DMS114 treated with DMSO at 0.1 percent for 48 hours (cell line): ENCODE measurements at regions not wholly inside any gene's neighbourhood (a gene's known extent, or its start where the extent isn't known, plus 50 kb on each side); places are given as distances from the start of the nearest gene placed in this dataset.

ENCODE experiments used
- DNase-seq: peaks from one replicate; lab custom pipeline; 2025; ENCODE audit not compliant: unreplicated experiment; lab: John Stamatoyannopoulos, UW

DNA sequence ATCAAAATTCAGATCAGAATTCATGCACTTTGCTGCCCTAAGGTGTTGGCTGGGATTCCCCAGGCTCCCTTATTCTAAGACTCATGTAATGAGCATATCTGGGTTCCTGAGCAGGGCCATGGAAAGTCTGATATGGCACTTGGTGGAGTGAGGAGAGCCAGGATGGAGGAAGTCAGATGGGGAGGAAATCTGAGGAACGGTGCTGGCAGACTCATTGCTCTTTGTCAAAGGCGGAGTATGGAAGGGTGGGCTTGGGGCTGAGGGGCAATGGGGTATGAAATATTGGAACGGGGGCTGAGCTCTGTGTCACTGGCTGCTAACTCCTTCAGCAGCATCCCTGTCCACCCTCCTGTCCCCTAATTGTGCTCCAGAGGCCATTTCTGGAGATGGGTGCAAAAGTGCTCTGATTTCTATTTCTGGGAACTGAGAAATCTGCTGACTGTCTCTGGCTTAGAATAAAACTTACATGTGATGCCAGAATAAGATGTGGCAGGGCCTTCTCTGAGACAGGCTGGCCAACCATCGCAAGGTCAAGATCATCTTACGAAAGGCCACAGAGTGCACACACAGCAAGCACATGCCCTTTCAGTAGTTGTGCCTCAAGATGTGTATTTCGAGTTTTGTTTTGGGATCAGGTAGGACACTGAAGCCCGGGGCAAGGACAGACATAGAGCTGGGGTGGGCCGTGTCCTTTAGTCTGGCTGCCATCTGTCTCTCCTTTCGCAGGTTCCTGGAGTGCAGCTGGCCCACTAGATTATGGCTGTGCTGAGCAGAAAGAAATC is 480.0 kb upstream of the HS6ST1 start:
- no peak for DNase-seq

DNA sequence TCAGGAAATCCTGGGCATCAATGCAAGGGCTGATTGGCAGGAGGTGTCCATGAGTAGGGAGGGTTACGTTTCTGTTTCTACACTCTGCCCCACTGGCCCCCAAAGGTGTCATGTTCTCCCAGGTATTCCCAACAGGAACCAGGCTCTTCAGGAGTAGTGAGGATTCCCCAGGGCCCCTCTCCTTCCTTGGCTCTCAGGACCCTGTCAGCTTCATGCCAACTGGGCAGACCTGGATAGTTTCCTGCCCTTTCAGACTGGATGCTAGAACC is 480.6 kb upstream of the HS6ST1 start:
- DNase-seq: no peak

DNA sequence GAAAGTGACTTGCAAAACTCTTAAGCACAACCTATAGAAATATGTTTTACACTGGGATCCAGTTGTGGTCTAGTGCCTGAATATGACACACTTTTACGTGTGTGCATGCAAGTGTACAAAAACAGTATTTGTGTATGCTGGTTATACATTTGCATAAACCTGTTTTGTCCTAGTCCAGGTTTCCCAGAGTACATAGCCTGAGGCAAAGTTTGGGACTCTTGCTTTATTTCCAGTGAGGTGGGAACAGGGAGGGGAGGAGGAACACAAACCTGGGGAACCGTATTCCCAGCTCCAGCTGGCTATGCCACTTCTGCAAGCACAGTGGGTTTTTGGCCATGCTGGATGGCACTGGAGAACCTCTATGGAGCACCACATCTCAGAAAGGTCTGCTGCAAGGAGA is 481.1 kb upstream of the HS6ST1 start:
- DNase-seq: no peak

DNA sequence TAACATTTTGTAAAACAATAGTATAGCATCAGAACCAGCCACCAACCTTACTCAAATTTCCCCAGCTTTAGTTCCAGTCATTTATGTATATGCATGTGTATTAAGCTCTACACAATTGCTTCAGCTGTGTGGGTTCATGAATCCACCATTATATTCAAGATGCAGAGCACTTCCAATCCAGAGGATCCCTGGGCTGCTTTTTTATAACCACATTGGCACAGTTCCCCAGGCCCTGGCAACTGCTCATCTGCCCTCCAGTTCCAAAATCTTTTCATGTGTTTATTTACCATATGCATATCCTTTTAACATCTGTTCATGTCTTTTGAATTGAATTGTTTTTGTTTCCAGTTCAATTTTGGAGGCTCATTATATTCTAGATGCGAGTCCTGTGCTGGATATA is 482.9 kb upstream of the HS6ST1 start:
- no peak for DNase-seq

DNA sequence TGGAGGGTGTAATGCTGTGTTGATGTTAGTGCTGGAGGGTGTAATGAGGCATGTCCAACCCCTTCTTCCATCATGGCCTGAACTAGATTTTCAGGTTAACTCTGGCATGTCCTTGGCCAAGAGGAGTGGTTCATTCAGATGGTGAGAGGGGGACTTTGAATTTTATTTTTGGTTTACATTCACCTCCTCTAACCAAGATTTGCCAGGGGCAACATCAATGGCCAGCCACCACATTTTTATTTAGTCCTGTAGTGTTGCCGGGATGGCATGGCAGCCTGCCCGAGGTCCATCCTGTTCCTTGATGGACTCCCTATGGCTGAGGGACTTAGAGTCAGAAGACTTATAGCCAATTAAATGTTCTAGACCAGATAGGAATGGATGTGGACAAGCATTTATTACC is 484.6 kb upstream of the HS6ST1 start:
- DNase-seq: no peak

DNA sequence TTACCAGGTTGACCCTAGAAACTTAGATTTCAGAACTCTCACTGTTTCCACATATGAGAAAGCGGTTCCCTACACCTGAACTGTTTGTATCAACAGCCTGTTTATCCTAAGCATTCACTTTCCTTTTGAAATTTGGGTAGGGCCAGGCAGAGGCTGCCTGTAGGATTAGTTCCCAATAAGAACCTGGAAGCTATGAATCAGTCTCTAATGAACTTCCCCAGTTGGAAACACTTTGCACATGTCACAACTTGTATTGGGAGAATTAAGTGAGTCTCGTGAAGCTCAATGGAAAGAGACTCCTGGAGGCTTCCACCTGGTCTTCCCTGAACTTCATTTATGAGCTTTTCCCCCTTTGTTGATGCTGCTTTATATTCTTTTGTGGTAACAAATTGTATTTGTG is 486.6 kb upstream of the HS6ST1 start:
- DNase-seq: no peak

DNA sequence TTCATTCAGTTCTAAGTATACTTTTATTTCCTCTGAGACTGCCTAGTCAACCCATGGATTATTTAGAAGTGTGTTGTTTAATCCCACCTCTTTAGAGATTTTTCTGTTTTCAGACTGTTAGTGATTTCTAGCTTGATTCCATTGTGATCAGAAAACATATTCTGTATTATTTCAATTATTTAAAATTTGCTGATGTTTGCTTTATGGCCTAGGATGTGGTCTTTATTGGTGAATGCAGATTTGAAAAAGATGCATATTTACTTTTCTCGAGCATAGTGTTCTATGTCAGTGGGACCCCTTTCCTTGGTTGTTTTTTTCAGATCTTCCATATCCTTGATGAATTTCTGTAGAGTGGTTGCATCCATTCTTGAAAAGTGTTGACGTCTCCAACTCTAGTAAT is 487.2 kb upstream of the HS6ST1 start:
- DNase-seq: no peak

DNA sequence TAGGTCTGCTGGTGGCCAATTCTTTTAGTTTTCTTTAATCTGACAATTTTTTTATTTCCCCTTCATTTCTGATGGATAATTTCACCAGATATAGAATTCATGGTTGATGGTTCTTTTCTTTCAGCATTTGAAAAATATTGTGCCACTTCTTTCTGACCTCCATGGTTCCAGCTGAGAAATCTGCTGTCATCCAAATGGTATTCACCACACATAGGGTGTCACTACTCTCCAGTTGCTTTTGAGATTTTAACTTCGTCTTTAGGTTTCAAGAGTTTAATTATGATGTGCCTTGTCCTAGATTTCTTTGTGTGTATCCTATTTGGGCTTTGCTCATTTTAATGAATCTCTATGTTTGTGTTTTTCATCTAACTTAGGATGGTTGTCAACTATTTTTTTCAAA is 488.6 kb upstream of the HS6ST1 start:
- DNase-seq: no peak

DNA sequence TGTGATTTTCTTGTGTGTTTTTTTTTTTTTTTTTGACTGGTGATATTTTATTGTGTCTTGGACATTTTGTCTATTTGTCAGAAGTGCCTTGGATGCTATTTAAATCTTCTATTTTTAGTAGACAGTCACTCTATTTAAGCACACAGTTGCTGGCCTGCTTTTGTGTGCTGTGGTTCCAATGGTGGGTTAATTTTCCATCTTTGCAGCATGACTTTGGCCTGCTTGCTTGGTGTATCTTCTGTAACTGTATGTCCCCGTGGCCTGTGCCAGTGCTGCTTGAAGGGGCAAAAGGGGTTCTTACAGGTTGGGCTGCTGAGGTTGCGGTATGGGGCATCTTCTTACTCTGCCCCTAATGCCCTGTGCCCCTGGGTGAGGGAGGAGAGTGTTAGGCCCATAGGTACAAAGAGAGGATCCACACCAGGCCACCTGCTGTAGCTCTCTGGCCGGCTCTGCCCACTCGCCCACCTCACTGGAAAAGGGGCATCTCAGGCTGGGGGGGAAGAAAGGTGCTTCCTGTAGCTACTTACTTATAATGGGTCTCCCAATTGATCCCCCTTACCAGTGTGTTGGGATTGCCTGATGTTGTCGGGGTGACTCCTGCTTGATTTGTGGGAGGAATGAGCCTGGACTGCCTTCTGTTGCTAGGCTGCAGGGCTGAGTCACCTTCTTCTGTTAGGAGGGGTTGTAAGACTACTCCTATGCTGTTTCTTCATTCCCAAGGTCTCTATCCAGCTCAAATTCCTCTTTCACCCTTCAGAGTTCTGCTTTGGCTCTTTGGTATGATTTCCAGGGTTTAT is 490.0 kb upstream of the HS6ST1 start:
- DNase-seq: no peak

DNA sequence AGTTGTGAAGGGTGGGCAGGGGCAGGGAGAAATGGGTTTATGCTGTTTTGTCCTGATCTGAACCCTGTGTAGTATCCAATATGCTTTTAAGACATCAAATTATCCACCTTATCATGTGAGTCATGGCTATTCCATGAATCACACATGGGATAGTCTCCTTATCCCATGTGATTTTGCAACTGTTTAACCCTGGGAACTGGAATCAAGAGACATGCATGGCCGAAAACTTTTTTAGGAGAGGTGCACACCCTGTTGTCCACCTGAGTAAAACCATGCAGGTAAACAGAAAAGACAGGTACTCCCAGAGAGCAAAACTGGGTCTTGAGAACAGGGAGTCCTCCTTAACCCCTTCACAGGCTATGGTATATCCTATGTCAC is 490.6 kb upstream of the HS6ST1 start:
- no peak for DNase-seq

DNA sequence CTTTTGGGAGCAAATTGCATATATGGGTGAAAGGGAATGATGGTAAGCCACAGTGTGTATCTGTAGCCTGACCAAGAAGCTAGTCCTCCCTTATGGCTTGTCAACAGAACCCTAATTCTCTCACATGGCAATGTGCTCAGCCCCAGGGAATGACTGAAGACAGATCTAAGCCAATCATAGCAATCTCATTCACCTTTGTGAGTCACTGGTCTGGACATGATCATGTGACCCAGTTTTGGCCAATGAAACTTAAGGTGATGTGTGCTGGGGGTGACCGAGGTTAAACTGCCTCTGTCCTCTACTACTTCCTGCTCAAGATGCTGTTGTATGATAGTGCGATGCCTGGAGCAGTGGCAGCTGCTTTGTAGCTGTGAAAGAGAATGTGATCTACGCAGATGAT is 491.2 kb upstream of the HS6ST1 start:
- no peak for DNase-seq

DNA sequence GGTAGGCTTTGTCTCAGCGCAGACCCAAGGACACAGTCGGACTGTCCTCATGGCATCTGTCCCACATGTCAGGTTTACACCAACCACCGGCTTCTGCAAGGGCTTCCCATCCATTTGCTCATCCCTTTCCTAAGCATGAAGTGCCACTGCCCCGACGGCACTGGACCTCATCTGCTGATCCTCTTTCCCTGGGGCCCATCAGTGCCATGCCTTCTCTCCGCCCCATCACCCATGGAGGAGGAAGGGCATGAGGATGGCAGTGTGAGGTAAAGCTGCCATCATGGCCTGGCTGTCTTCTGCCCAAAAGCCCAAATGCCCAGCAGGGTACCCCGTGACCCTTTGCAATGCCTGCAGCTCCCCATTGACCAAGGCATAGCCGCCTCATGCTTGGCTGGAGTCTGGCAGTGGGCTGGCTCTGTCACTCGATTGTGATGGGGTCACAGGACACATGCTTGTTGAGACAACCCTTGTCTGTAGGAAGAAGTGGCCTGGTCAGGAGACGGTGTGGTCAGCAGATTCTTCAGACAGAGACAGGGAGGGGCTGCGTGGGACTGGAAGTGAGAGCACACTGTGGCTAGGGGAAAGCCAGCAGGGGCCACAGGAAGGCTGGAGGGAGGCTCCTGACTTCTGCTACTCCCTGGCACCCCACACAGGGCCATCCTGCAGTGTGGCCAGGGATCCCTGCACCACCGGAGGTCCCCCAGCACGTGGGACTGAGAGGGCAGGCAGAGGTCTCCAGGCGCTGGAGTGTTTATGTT is 493.7 kb upstream of the HS6ST1 start:
- DNase-seq: no peak

DNA sequence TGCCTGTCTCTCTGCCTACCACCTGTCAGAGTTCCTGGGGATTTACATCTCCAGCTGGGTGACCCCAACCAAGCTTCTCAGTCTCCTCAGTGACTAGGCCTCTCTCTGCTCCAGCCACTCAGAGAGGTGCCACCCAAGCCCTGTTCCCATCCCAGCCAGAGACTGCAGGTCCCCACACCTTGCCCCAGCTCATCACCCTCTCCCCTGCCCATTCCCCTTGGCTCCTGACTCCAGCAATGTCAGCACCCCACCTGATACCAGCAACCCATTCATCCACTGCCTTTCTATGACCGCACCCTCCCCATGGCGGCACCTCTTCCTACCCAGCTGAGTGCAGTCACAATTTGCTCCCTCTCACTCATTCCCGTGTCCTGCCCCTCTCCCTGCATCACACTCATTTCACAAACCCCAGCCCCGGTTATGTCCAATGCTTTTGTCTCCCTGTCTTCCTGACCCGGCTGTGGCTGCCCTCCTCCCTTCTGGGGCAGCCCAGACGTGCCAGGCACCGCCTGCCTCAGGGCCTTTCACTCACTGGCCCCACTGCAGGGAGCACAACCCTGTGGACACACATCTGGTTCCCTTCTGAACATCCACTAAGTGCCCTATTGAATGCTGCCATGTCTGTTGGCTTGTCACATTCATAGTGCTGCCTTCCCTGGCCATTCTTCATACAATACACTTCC is 494.8 kb upstream of the HS6ST1 start:
- DNase-seq: no peak

DNA sequence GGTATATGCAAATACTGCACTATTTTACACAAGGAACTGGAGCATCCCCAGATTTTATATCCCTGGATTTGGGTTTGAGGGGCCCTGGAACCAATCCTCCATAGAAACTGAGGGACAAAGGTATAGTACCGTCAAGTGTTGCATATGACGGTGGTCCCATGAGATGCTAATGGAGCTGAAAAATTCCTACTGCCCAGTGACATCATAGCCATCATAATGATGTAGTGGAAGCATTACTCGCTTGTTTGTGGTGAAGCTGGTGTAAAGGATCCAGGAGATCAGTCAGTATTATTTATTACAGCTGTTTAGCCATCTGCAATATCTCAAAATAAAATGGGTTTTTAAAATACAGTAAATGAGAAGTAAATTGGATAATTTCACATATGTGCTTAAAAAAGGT is 496.6 kb upstream of the HS6ST1 start:
- DNase-seq: no peak

DNA sequence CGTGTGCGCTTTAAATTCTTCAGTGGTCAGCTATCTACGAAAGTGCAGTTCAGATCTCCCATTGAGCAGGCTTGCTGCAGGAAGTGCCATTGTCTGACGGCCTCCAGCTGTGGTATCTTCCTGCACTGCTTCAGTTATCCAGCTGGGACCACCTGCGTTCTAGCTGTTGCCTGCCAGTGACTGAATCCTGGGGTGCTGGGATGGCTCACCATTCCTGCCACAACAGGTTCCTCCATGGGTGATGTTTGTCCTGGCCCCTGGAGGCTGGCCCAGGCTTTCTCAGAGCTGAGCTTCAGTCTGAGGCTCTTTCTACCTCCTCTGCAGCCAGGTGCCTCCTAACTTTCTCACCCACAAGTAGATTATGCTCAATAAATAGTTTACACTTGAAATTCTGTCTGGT is 498.5 kb upstream of the HS6ST1 start:
- no peak for DNase-seq

DNA sequence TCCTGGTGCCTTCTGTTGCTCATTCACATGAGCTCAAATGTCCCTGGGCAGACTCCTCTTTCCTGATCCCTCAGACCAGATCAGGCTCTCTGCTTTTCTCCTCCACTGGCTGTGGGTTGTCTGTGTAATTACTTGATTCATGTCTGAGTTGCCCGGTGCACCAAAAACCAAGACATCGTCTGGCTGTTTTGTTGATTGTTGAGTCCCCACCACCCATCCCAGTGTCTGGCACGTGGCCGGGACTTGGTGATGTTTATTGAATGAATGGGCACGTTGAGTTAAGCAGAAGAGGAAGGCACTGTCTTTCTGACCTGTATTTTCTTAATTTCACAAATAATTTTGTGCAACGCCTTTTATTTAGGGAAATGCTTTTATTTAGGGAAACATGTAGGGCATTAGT is 499.1 kb upstream of the HS6ST1 start:
- no peak for DNase-seq

DNA sequence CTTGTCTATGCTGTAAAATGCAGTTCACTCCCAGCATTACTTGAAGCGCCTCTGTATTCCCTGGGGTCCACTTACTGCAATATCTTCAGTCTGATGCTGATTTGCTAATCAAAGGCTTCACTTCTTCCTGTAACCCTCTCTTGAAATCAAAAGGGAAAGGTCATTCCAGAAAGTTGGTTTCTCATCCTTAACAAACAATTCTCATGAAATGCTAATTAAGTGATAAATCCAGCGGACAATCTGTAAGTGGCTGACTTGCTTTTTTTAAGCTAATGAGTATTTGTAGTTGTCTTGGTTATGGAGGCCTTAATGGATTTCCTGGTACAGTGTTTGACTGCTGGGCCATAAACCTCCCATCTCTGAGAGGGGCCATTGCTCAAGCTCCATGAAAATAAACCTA is 499.6 kb upstream of the HS6ST1 start:
- DNase-seq: no peak

DNA sequence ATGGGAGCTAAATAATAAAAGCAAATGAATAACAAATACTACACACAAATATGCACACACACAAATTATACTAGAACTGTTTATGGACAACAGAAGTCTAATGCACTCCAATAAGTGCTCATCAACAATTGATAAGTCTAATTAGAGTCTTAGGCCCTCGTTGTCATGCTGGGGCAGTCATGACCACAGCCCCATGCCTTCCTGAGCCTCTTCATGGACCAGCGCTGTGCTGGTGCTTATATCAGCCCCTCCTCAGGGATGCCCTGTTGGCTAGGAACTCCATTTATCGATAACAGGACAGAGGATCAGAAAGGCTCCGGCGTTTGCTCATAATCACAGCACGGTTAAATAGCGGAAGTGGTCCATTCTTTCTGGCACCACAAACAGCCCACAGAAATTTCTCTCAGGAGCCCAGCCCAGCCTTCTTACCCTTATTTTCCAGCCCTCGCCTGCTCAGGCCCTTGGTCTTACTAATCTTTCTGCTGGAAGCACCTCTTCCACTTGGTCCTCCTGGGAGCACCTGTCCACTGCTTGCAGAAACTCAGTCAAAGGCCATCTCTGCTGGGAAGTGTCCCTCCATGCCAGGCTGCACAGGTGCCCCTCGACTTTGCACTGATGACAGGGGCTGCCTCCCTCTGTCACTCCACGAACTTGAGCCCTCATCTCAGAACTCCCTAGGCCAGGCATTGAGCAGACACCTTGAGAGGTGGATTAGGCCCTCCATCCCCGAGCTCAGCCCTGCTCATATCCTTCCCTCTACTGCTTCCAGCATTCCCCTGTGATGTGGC is 500.2 kb upstream of the HS6ST1 start:
- DNase-seq: no peak

DNA sequence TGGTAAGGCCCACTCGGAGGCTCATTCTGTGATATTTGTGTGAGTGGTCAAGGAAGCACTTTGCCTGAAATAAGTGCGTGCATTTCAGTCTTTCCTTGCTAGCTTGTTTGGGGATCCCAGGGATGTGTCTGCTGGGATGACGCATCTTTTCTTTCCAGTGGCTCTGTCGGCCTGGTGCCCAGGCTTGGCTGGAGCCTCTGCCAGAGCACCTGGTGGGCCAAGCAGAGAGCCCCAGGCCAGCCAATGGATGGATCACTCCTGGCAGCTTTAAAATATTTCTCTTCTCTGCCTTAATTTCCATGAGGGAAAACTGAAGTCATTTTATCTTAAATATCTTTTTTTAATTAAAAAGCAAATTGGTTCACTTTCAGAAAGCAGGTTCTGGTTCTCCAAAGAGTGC is 501.8 kb upstream of the HS6ST1 start:
- DNase-seq: no peak

DNA sequence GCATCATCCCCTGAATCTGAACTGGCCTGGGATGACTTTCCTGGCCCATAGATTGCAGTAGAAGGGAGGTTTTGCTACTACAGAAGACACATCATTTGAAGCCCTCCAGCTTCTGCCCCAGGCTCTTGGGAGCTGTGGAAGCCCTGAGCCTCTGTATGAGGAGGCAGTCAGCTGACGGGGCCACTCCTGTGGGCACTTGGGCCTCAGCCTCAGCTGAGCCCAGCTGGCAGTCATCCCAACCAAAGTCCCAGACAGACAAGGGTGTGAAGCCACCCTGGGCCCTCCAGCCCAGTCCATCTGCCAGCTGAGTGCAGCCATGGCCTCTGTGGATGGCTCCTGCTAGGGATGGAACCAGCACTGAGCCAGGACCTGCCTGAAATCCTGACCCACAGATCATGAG is 502.3 kb upstream of the HS6ST1 start:
- no peak for DNase-seq
